Endothelial cell (in vitro differentiated cells): ENCODE measurements at regions not wholly inside any gene's neighbourhood (a gene's known extent, or its start where the extent isn't known, plus 50 kb on each side); places are given as distances from the start of the nearest gene placed in this dataset.

Source experiments
- DNase-seq: peaks from one replicate; pipeline ENCODE4 v3.0.0; 2021; ENCODE audit warnings: low spot score
- H3K27ac Mint-ChIP-seq: one replicate; pipeline ENCODE4 v1.8.0; 2021; ENCODE audit warnings: mixed read lengths, inconsistent platforms; ENCODE audit not compliant: unreplicated experiment
- H3K27me3 Mint-ChIP-seq: one replicate; pipeline ENCODE4 v1.8.0; 2021; ENCODE audit warnings: mild to moderate bottlenecking, moderate library complexity, mixed read lengths, inconsistent platforms; ENCODE audit not compliant: unreplicated experiment
- H3K36me3 Mint-ChIP-seq: one replicate; pipeline ENCODE4 v1.8.0; 2021; ENCODE audit warnings: mild to moderate bottlenecking, low read depth, mixed read lengths, inconsistent platforms; ENCODE audit not compliant: unreplicated experiment
- H3K4me1 Mint-ChIP-seq: one replicate; pipeline ENCODE4 v1.8.0; 2021; ENCODE audit warnings: mild to moderate bottlenecking, mixed read lengths, inconsistent platforms; ENCODE audit not compliant: unreplicated experiment
- H3K4me3 Mint-ChIP-seq: one replicate; pipeline ENCODE4 v1.8.0; 2021; ENCODE audit warnings: mild to moderate bottlenecking, mixed read lengths, inconsistent platforms; ENCODE audit not compliant: unreplicated experiment
- H3K9me3 Mint-ChIP-seq: one replicate; pipeline ENCODE4 v1.8.0; 2021; ENCODE audit warnings: mixed read lengths, inconsistent platforms; ENCODE audit not compliant: unreplicated experiment
- TF ChIP-seq, protein P1 (sequence below): fragments of 200-600 bp; sonication (generic); IDR thresholded peaks from one replicate; pipeline ENCODE4 v1.5.0; 2021; ENCODE audit warnings: antibody characterized with exemption; ENCODE audit not compliant: unreplicated experiment

DNA sequence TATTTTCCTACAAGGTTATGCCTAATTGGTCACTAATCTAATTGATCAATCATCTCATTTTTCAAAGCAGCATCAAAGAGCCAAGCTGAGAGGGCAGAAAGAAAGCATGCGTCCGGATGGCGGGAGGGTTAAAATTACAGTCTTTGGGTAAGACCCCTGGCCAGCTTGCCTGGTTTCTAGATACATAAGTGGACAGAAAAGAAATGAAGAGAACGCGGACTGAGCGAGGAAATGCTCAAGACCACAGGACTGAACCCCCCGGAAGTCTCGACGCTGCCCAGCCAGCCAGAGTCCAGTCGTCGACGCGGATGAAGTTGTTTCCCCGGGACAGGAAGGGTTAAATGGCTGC lies 297.2 kb downstream of the OMA1 start:
- H3K27me3 Mint-ChIP-seq = peaks cover 6% of the 10 kb centered on the region
- no peak overlapping the region for H3K27ac Mint-ChIP-seq
- H3K9me3 Mint-ChIP-seq = no peaks in the 10 kb centered on the region

GRCh38 chr1:58248791-58249190 lies 297.7 kb downstream of the OMA1 start:
- no peaks in the 10 kb centered on the region for H3K36me3 Mint-ChIP-seq
- peaks cover 6% of the 10 kb centered on the region for H3K27me3 Mint-ChIP-seq
- TF ChIP-seq, protein P1, sequence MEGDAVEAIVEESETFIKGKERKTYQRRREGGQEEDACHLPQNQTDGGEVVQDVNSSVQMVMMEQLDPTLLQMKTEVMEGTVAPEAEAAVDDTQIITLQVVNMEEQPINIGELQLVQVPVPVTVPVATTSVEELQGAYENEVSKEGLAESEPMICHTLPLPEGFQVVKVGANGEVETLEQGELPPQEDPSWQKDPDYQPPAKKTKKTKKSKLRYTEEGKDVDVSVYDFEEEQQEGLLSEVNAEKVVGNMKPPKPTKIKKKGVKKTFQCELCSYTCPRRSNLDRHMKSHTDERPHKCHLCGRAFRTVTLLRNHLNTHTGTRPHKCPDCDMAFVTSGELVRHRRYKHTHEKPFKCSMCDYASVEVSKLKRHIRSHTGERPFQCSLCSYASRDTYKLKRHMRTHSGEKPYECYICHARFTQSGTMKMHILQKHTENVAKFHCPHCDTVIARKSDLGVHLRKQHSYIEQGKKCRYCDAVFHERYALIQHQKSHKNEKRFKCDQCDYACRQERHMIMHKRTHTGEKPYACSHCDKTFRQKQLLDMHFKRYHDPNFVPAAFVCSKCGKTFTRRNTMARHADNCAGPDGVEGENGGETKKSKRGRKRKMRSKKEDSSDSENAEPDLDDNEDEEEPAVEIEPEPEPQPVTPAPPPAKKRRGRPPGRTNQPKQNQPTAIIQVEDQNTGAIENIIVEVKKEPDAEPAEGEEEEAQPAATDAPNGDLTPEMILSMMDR = no peak
- peaks cover 15% of the 10 kb centered on the region for H3K4me1 Mint-ChIP-seq
- DNase-seq = no peak
- peak overlapping the region; percentile 86 for H3K4me3 Mint-ChIP-seq
- no peak overlapping the region for H3K27ac Mint-ChIP-seq
- no peaks in the 10 kb centered on the region for H3K9me3 Mint-ChIP-seq

More for the DNA sequence above, 297.2 kb downstream of the OMA1 start:
- TF ChIP-seq, protein P1 = no peak
- no peaks in the 10 kb centered on the region for H3K36me3 Mint-ChIP-seq
- peak overlapping the region; percentile 86 for H3K4me3 Mint-ChIP-seq
- no peak for DNase-seq
- peaks cover 15% of the 10 kb centered on the region for H3K4me1 Mint-ChIP-seq

DNA sequence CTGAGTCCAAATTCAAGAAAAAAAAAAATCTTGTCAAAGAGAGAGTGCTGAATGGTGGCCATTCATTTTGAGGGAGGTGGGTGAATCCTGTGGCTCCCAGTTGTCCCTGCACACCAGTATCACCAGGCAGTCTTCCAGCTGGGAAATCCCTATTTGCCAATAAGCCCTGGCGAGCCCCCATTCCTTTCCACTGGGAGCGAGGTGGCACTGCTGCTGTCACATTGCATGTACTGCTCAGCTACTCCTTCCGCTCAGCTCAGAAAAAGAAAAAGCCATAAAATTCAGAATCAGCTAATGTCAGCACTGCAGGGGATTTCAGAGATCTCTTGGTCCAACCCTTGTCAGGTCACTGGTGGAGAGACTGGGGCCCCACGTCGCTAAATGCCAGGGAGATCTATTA lies 298.5 kb downstream of the OMA1 start:
- peaks cover 15% of the 10 kb centered on the region for H3K4me1 Mint-ChIP-seq
- peak overlapping the region; percentile 13 for H3K4me3 Mint-ChIP-seq
- no peaks in the 10 kb centered on the region for H3K9me3 Mint-ChIP-seq
- H3K36me3 Mint-ChIP-seq = no peaks in the 10 kb centered on the region
- no peak overlapping the region for H3K27ac Mint-ChIP-seq
- DNase-seq = no peak
- TF ChIP-seq, protein P1 = no peak
- peaks cover 6% of the 10 kb centered on the region for H3K27me3 Mint-ChIP-seq

DNA sequence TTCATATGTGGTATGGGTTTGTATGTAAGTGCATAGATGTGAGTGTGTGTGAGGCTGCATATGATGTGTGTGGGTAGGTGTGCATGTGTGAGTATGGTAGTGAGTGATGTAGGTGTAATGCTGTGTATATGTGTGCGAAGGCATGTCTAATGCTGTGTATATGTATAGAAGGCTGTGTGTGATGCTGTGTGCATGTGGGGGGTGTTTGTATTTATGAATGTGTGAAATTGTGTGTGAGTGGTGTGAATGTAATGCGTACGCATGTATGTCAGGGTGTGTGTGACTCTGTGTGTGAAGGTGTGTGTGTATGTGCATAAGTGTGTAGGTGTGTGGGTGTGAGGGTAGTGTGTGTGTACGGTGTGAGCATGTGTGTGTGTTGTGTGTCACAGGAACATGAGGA lies 300.0 kb downstream of the OMA1 start:
- TF ChIP-seq, protein P1 = no peak
- no peak overlapping the region for H3K27ac Mint-ChIP-seq
- peaks cover 15% of the 10 kb centered on the region for H3K4me1 Mint-ChIP-seq
- no peak overlapping the region for H3K4me3 Mint-ChIP-seq
- no peaks in the 10 kb centered on the region for H3K36me3 Mint-ChIP-seq
- no peaks in the 10 kb centered on the region for H3K9me3 Mint-ChIP-seq
- peaks cover 5% of the 10 kb centered on the region for H3K27me3 Mint-ChIP-seq
- DNase-seq = no peak

DNA sequence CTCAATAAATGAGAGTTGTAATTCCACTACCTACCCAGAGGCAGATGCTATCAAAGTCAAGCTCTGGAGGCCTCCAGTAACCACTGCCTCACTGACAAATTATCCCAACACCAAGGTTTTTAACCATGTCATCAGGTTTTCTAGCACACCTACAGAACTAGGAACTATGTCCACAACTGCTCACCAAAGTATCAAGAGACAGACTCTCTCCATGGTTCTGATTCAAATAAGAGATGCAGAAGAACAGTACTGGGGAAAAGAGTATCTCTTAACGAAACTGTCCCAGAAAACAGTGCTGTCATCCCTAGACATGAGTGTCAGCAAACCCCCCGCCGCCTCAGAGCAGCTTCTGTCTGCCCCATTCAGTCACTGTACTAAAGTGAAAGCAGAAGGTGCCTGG lies 301.7 kb downstream of the OMA1 start:
- Mint-ChIP-seq H3K27ac (no peak overlapping the region), H3K9me3 (no peaks in the 10 kb centered on the region), H3K4me3 (no peak overlapping the region), H3K27me3 (peaks cover 4% of the 10 kb centered on the region), H3K36me3 (no peaks in the 10 kb centered on the region), H3K4me1 (peaks cover 15% of the 10 kb centered on the region)
- no peak for DNase-seq
- TF ChIP-seq, protein P1 = no peak
